ENCODE measurements at regions not wholly inside any gene's neighbourhood (a gene's known extent, or its start where the extent isn't known, plus 50 kb on each side); places are given as distances from the start of the nearest gene placed in this dataset.

GRCh38 chr12:60935981-60936761, 1324.0 kb upstream of the USP15 start:
- no peak for DNase-seq

GRCh38 chr12:60947533-60947932, 1312.7 kb upstream of the USP15 start:
- no peak for DNase-seq

- no peak for DNase-seq
These were observed 1293.1 kb upstream of the USP15 start for GRCh38 chr12:60967128-60967527.

- no peak for DNase-seq
These were observed 1282.2 kb upstream of the USP15 start for GRCh38 chr12:60977966-60978365.

- no peak for DNase-seq
These were observed 1279.6 kb upstream of the USP15 start for GRCh38 chr12:60980558-60980957.

- no peak for DNase-seq
These were observed 1278.7 kb upstream of the USP15 start for GRCh38 chr12:60981473-60981872.

- DNase-seq, result no peak
These were observed 1268.1 kb upstream of the USP15 start for GRCh38 chr12:60992087-60992486.

GRCh38 chr12:60995256-60995825, 1264.9 kb upstream of the USP15 start:
- no peak for DNase-seq

GRCh38 chr12:60997869-60998378, 1262.3 kb upstream of the USP15 start:
- DNase-seq, result no peak

- no peak for DNase-seq
These were observed 1251.0 kb upstream of the USP15 start for GRCh38 chr12:61009192-61009591.

GRCh38 chr12:61011767-61012423, 1248.3 kb upstream of the USP15 start:
- DNase-seq, result no peak

GRCh38 chr12:61018571-61018970, 1241.6 kb upstream of the USP15 start:
- no peak for DNase-seq

- DNase-seq, result no peak
These were observed 1237.0 kb upstream of the USP15 start for GRCh38 chr12:61023231-61023630.

GRCh38 chr12:61029516-61029915, 1230.7 kb upstream of the USP15 start:
- no peak for DNase-seq

GRCh38 chr12:61037792-61038191, 1222.4 kb upstream of the USP15 start:
- no peak for DNase-seq

- no peak for DNase-seq
These were observed 1216.4 kb upstream of the USP15 start for GRCh38 chr12:61043838-61044237.

- DNase-seq, result no peak
These were observed 1215.4 kb upstream of the USP15 start for GRCh38 chr12:61044766-61045165.

- no peak for DNase-seq
These were observed 1189.4 kb upstream of the USP15 start for GRCh38 chr12:61070640-61071414.

- DNase-seq, result no peak
These were observed 1187.5 kb upstream of the USP15 start for GRCh38 chr12:61072717-61073116.

GRCh38 chr12:61095111-61095510, 1165.1 kb upstream of the USP15 start:
- DNase-seq, result no peak

- no peak for DNase-seq
These were observed 1162.1 kb upstream of the USP15 start for GRCh38 chr12:61098031-61098580.

GRCh38 chr12:61107118-61107517, 1153.1 kb upstream of the USP15 start:
- no peak for DNase-seq

- no peak for DNase-seq
These were observed 1149.0 kb upstream of the USP15 start for GRCh38 chr12:61111218-61111617.
